GM12873 (cell line): ENCODE measurements at regions not wholly inside any gene's neighbourhood (a gene's known extent, or its start where the extent isn't known, plus 50 kb on each side); places are given as distances from the start of the nearest gene placed in this dataset.

ENCODE experiments used
- CTCF ChIP-seq: IDR thresholded peaks from 2 replicates; pipeline ENCODE4 v1.5.1; 2012; ENCODE audit warnings: low read depth, mild to moderate bottlenecking, moderate library complexity, low read length, control low read depth; ENCODE audit not compliant: insufficient read depth; ENCODE audit errors: missing control alignments

DNA sequence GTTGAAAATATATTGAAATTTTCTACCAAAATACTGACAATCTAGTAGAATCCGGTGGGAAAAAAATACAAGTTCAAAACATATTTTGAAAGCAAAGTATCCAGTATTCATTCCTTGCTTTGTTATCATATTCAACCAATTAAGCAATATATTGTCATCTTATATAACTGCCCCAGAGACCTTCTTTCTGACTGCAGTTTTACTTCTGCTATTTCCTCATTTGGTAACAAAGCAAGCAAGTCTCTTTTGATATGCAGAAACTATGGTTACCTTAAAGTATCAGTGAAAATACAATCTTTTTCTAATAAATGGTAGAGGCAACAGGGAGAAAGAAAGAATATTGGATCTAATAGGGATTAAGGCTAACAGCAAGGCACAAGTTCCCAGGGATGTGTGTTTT is 663.7 kb upstream of the MEF2C start:
- TF ChIP-seq CTCF, result no peak

DNA sequence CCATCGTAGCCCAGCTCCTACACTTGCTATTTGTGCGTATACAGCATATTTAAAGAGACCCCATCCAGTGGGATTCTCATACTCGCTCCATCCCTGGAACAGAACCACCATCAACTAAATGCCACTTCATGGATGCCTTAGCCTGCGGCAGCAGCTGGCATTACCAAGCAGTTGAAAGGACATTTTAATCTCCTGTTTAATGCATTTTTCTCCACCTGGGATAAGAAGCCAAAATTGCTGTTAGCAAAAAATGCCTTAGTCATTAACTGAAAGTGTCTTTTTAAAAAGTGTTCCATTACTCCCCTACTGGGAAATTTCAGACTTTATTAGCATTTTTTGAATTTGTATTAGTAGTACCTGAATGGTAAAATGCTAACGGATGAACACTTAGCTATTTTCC is 662.6 kb upstream of the MEF2C start:
- TF ChIP-seq CTCF, result no peak

- no peak for TF ChIP-seq CTCF
Measured at GRCh38 chr5:89545076-89545475, 662.1 kb upstream of the MEF2C start.

DNA sequence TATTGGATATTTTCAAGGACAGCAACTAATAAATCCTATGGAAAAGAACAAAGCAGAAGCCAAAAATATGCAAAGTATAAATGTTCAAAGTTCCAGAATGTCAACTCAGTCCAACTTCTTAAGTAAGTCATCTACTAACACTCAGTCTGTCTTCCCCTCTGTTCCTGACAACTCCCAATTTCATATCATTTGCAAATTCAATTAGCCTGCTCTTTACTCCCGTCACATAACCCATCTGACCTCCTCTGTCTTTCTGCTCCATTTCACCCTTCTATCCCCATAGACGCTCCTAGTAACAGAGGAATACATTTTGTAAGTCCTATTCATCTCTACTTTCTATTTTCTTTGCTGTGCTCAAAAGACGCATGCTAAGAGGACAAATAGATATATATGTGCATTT is 659.8 kb upstream of the MEF2C start:
- no peak for TF ChIP-seq CTCF

DNA sequence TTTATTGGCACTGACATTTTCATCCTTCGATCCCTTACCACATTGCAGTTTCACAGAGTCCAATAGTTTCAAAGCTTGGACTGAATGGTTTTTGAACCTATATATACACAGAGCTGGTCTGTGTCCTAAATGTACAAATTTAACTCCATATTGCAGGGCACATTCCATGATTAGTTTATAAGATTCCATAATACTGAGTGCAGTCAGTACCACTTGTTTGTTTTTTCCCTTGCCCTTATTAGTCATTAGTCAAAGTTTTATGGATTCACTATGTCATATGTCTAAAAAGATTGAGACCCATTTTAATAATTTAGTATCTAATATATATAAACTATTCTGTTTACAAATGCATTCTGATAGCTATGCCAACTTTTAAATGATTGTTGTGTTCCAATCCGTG is 654.8 kb upstream of the MEF2C start:
- TF ChIP-seq CTCF, result no peak

DNA sequence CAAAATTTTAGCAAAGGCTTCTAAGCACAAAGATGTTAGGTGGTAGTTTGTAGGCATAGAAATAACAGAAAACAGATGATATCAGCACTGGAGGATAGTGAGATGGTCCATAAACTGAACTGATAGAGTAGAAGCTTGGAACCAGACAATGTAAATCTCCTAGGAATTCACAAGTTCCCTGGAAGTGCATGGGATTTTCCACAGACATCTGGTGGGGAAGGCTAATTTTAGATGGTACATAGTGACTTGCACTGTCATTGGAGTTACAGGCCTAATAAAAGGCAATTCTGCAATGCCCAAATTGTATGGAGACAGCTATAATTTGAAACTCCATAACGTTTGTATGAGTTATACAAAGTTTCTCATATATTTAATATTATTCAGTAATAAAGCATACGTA is 653.0 kb upstream of the MEF2C start:
- TF ChIP-seq CTCF, result no peak

DNA sequence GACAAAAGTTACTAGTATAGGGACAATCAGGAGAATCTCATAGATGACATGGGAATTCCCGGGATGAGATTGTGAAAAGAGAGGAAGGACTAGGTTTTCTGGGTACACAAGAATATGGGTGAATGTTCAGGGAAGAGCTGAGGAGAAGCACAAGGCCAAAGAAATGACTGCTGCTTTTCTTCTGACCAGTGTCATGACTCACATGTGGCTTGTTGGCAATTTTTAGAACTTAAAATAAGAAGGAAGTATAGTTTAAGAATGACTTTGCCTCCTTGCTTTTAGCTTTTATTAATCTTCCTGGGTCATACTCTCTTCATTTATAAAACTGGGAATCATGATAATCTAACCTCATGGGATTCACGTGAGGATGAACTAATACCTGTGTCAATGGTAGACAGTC is 652.4 kb upstream of the MEF2C start:
- no peak for TF ChIP-seq CTCF

GRCh38 chr5:89534331-89534730 is 651.3 kb upstream of the MEF2C start:
- no peak for TF ChIP-seq CTCF
